HL-60 (cell line): ENCODE measurements at regions not wholly inside any gene's neighbourhood (a gene's known extent, or its start where the extent isn't known, plus 50 kb on each side); places are given as distances from the start of the nearest gene placed in this dataset.

Experiments used
- DNase-seq, 2 experiments: peaks; one replicate each; pipeline ENCODE4 v3.0.0-alpha.2; 2010 to 2020; ENCODE audit warnings: low read depth in 1 of 2, low spot score in 1 of 2
- H3K27ac ChIP-seq: fragments of 250-450 bp; sonication (Bioruptor Pico); replicated peaks from 2 replicates; pipeline ENCODE4 v1.5.1; 2020; ENCODE audit warnings: mild to moderate bottlenecking, moderate library complexity
- H3K27me3 ChIP-seq: fragments of 250-450 bp; sonication (Bioruptor Pico); 2 replicates; pipeline ENCODE4 v1.5.1; 2021; ENCODE audit warnings: mild to moderate bottlenecking, moderate library complexity; ENCODE audit not compliant: insufficient read depth, poor library complexity, severe bottlenecking
- H3K4me3 ChIP-seq: replicated peaks from 2 replicates; pipeline ENCODE4 v1.5.1; 2011; ENCODE audit warnings: mild to moderate bottlenecking, control low read depth, low read length; ENCODE audit not compliant: insufficient read depth
- GABPA ChIP-seq: IDR thresholded peaks from 2 replicates; pipeline ENCODE4 v1.6.1; 2012; ENCODE audit warnings: low read depth
- POLR2AphosphoS5 ChIP-seq: IDR thresholded peaks from 2 replicates; pipeline ENCODE4 v1.6.1; 2012; ENCODE audit warnings: low read depth
- SPI1 ChIP-seq: IDR thresholded peaks from 2 replicates; pipeline ENCODE4 v1.6.1; 2012; ENCODE audit warnings: low read depth, mild to moderate bottlenecking, borderline replicate concordance
- TF ChIP-seq, protein P1 (sequence below): IDR thresholded peaks from 2 replicates; pipeline ENCODE4 v1.6.1; 2012; ENCODE audit warnings: low read depth; ENCODE audit not compliant: insufficient replicate concordance
- TF ChIP-seq, protein P2 (sequence below): IDR thresholded peaks from one replicate; pipeline ENCODE4 v1.5.1; 2011; ENCODE audit warnings: low read length, control low read depth, inconsistent platforms; ENCODE audit not compliant: insufficient read depth

DNA sequence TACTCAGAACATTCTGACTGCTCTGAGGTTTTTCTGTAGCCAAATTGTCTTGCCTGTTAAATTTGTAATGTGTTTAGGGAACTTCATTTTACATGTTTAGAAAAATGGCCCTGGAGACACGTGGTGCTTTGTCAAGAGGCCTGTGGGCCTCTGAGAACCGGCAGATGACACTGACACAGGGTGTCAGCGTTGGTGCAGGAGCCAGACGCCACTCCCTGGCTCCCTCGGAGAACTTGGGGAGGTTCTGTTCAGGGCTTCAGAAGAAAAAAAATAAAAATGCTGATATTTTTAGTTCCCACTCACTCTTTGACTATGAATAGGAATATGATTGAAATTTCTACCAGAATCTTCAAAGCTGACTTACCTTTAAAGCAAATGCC lies 190.9 kb upstream of the GATB start:
- DNase-seq, result no peak
- H3K27ac ChIP-seq, result no peak overlapping the region
- no peaks in the 10 kb centered on the region for H3K27me3 ChIP-seq
- no peak overlapping the region for H3K4me3 ChIP-seq
- no peak for TF ChIP-seq POLR2AphosphoS5
- TF ChIP-seq SPI1, result no peak
- TF ChIP-seq, protein P1, sequence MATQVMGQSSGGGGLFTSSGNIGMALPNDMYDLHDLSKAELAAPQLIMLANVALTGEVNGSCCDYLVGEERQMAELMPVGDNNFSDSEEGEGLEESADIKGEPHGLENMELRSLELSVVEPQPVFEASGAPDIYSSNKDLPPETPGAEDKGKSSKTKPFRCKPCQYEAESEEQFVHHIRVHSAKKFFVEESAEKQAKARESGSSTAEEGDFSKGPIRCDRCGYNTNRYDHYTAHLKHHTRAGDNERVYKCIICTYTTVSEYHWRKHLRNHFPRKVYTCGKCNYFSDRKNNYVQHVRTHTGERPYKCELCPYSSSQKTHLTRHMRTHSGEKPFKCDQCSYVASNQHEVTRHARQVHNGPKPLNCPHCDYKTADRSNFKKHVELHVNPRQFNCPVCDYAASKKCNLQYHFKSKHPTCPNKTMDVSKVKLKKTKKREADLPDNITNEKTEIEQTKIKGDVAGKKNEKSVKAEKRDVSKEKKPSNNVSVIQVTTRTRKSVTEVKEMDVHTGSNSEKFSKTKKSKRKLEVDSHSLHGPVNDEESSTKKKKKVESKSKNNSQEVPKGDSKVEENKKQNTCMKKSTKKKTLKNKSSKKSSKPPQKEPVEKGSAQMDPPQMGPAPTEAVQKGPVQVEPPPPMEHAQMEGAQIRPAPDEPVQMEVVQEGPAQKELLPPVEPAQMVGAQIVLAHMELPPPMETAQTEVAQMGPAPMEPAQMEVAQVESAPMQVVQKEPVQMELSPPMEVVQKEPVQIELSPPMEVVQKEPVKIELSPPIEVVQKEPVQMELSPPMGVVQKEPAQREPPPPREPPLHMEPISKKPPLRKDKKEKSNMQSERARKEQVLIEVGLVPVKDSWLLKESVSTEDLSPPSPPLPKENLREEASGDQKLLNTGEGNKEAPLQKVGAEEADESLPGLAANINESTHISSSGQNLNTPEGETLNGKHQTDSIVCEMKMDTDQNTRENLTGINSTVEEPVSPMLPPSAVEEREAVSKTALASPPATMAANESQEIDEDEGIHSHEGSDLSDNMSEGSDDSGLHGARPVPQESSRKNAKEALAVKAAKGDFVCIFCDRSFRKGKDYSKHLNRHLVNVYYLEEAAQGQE, result no peak
- TF ChIP-seq, protein P2, sequence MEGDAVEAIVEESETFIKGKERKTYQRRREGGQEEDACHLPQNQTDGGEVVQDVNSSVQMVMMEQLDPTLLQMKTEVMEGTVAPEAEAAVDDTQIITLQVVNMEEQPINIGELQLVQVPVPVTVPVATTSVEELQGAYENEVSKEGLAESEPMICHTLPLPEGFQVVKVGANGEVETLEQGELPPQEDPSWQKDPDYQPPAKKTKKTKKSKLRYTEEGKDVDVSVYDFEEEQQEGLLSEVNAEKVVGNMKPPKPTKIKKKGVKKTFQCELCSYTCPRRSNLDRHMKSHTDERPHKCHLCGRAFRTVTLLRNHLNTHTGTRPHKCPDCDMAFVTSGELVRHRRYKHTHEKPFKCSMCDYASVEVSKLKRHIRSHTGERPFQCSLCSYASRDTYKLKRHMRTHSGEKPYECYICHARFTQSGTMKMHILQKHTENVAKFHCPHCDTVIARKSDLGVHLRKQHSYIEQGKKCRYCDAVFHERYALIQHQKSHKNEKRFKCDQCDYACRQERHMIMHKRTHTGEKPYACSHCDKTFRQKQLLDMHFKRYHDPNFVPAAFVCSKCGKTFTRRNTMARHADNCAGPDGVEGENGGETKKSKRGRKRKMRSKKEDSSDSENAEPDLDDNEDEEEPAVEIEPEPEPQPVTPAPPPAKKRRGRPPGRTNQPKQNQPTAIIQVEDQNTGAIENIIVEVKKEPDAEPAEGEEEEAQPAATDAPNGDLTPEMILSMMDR, result no peak
- no peak for TF ChIP-seq GABPA

GRCh38 chr4:151950993-151951670 lies 190.3 kb upstream of the GATB start:
- no peaks in the 10 kb centered on the region for H3K27me3 ChIP-seq
- DNase-seq, result no peak
- TF ChIP-seq, protein P2, result no peak
- TF ChIP-seq GABPA, result no peak
- TF ChIP-seq SPI1, result no peak
- no peak for TF ChIP-seq POLR2AphosphoS5
- TF ChIP-seq, protein P1, result no peak
- H3K27ac ChIP-seq, result no peak overlapping the region
- no peak overlapping the region for H3K4me3 ChIP-seq

DNA sequence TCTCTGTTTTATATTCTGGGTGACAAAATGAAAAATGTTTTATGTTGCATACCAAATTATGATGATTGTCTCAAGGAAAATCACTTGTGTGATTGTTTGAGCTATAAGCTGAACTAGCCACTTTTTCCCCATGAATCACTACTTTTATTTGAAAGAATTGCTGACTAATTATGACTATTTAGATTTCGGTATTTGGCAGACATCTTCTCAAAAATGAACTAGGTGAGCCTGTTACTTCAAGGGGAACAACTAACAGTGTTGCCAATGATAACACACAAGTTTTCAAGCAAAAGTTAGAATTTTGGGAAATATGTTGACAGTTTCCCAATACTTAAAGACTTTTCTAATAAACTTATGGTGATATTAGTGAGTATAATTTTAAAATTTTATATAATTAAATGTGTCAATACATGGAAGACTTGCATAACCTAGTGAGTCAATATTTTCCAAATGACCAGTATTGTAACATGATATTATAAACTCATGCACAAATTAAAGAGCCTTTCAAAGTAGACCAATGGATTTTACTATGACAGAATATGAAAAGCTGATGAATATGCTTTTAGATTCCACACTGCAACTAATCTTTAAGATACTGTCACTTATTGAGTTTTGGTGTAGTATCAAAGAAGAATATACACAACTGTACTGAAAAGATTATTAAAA lies 187.7 kb upstream of the GATB start:
- H3K27ac ChIP-seq, result no peak overlapping the region
- no peak for DNase-seq

More for the DNA sequence above, 187.7 kb upstream of the GATB start:
- TF ChIP-seq SPI1 (no peak), GABPA (no peak), POLR2AphosphoS5 (no peak)
- TF ChIP-seq, protein P2, result no peak
- TF ChIP-seq, protein P1, result no peak
- H3K4me3 ChIP-seq, result no peak overlapping the region
- H3K27me3 ChIP-seq, result no peaks in the 10 kb centered on the region
